ENCODE measurements at regions not wholly inside any gene's neighbourhood (a gene's known extent, or its start where the extent isn't known, plus 50 kb on each side); places are given as distances from the start of the nearest gene placed in this dataset.

- 80% methylated on average over 1 of the region's 7 CpGs for WGBS (ENCODE audit: insufficient coverage, low lambda C conversion rate)
- H3K36me3 ChIP-seq (ENCODE audit: control insufficient read depth, insufficient read depth, low read length), result no peaks in the 10 kb centered on the region
- no peak for DNase-seq
- no peak overlapping the region for H3K4me3 ChIP-seq (ENCODE audit: low read length)
- H3K27ac ChIP-seq (ENCODE audit: low read length), result no peak overlapping the region
- no peaks in the 10 kb centered on the region for H3K9me3 ChIP-seq (ENCODE audit: control insufficient read depth, low read depth, low read length)
- no peaks in the 10 kb centered on the region for H3K4me1 ChIP-seq (ENCODE audit: control insufficient read depth, insufficient read depth, low read length)
- no peaks in the 10 kb centered on the region for H3K27me3 ChIP-seq (ENCODE audit: control insufficient read depth, insufficient read depth, low read length)
These were observed 457.0 kb upstream of the CDH5 start for GRCh38 chr16:65909310-65910050.

GRCh38 chr16:65908568-65908967 lies 457.9 kb upstream of the CDH5 start:
- no peak for DNase-seq
- Histone ChIP-seq H3K27ac (ENCODE audit: low read length) (no peak overlapping the region), H3K4me1 (ENCODE audit: control insufficient read depth, insufficient read depth, low read length) (no peaks in the 10 kb centered on the region), H3K9me3 (ENCODE audit: control insufficient read depth, low read depth, low read length) (no peaks in the 10 kb centered on the region), H3K36me3 (ENCODE audit: control insufficient read depth, insufficient read depth, low read length) (no peaks in the 10 kb centered on the region), H3K27me3 (ENCODE audit: control insufficient read depth, insufficient read depth, low read length) (no peaks in the 10 kb centered on the region), H3K4me3 (ENCODE audit: low read length) (no peak overlapping the region)
- WGBS (ENCODE audit: insufficient coverage, low lambda C conversion rate), result no CpG with 5 or more reads among the region's 3 CpGs

- no peaks in the 10 kb centered on the region for H3K4me1 ChIP-seq (ENCODE audit: control insufficient read depth, insufficient read depth, low read length)
- H3K27ac ChIP-seq (ENCODE audit: low read length), result no peak overlapping the region
- no peaks in the 10 kb centered on the region for H3K36me3 ChIP-seq (ENCODE audit: control insufficient read depth, insufficient read depth, low read length)
- no peaks in the 10 kb centered on the region for H3K27me3 ChIP-seq (ENCODE audit: control insufficient read depth, insufficient read depth, low read length)
- DNase-seq, result no peak
- no CpG with 5 or more reads among the region's 3 CpGs for WGBS (ENCODE audit: insufficient coverage, low lambda C conversion rate)
- no peaks in the 10 kb centered on the region for H3K9me3 ChIP-seq (ENCODE audit: control insufficient read depth, low read depth, low read length)
- H3K4me3 ChIP-seq (ENCODE audit: low read length), result no peak overlapping the region
These were observed 461.2 kb upstream of the CDH5 start for GRCh38 chr16:65905331-65905730.

- no peaks in the 10 kb centered on the region for H3K4me1 ChIP-seq (ENCODE audit: control insufficient read depth, insufficient read depth, low read length)
- H3K36me3 ChIP-seq (ENCODE audit: control insufficient read depth, insufficient read depth, low read length), result no peaks in the 10 kb centered on the region
- H3K27me3 ChIP-seq (ENCODE audit: control insufficient read depth, insufficient read depth, low read length), result no peaks in the 10 kb centered on the region
- no peak overlapping the region for H3K4me3 ChIP-seq (ENCODE audit: low read length)
- H3K27ac ChIP-seq (ENCODE audit: low read length), result no peak overlapping the region
- DNase-seq, result no peak
- no peaks in the 10 kb centered on the region for H3K9me3 ChIP-seq (ENCODE audit: control insufficient read depth, low read depth, low read length)
- WGBS (ENCODE audit: insufficient coverage, low lambda C conversion rate), result no CpG with 5 or more reads among the region's 6 CpGs
These were observed 469.9 kb upstream of the CDH5 start for GRCh38 chr16:65896448-65897153.

GRCh38 chr16:65895906-65896305 lies 470.6 kb upstream of the CDH5 start:
- H3K27ac ChIP-seq (ENCODE audit: low read length), result no peak overlapping the region
- no peaks in the 10 kb centered on the region for H3K9me3 ChIP-seq (ENCODE audit: control insufficient read depth, low read depth, low read length)
- WGBS (ENCODE audit: insufficient coverage, low lambda C conversion rate), result no CpG with 5 or more reads among the region's 1 CpG
- no peaks in the 10 kb centered on the region for H3K4me1 ChIP-seq (ENCODE audit: control insufficient read depth, insufficient read depth, low read length)
- H3K4me3 ChIP-seq (ENCODE audit: low read length), result no peak overlapping the region
- H3K27me3 ChIP-seq (ENCODE audit: control insufficient read depth, insufficient read depth, low read length), result no peaks in the 10 kb centered on the region
- no peaks in the 10 kb centered on the region for H3K36me3 ChIP-seq (ENCODE audit: control insufficient read depth, insufficient read depth, low read length)
- DNase-seq, result no peak

GRCh38 chr16:65895486-65895885 lies 471.0 kb upstream of the CDH5 start:
- no peaks in the 10 kb centered on the region for H3K4me1 ChIP-seq (ENCODE audit: control insufficient read depth, insufficient read depth, low read length)
- no peaks in the 10 kb centered on the region for H3K36me3 ChIP-seq (ENCODE audit: control insufficient read depth, insufficient read depth, low read length)
- no peaks in the 10 kb centered on the region for H3K27me3 ChIP-seq (ENCODE audit: control insufficient read depth, insufficient read depth, low read length)
- no CpG with 5 or more reads among the region's 3 CpGs for WGBS (ENCODE audit: insufficient coverage, low lambda C conversion rate)
- H3K4me3 ChIP-seq (ENCODE audit: low read length), result no peak overlapping the region
- H3K27ac ChIP-seq (ENCODE audit: low read length), result no peak overlapping the region
- no peak for DNase-seq
- H3K9me3 ChIP-seq (ENCODE audit: control insufficient read depth, low read depth, low read length), result no peaks in the 10 kb centered on the region

GRCh38 chr16:65890203-65890602 lies 476.3 kb upstream of the CDH5 start:
- Histone ChIP-seq H3K27me3 (ENCODE audit: control insufficient read depth, insufficient read depth, low read length) (no peaks in the 10 kb centered on the region), H3K9me3 (ENCODE audit: control insufficient read depth, low read depth, low read length) (no peaks in the 10 kb centered on the region), H3K4me3 (ENCODE audit: low read length) (no peak overlapping the region), H3K4me1 (ENCODE audit: control insufficient read depth, insufficient read depth, low read length) (no peaks in the 10 kb centered on the region), H3K27ac (ENCODE audit: low read length) (no peak overlapping the region), H3K36me3 (ENCODE audit: control insufficient read depth, insufficient read depth, low read length) (no peaks in the 10 kb centered on the region)
- DNase-seq, result no peak
- no CpG with 5 or more reads among the region's 4 CpGs for WGBS (ENCODE audit: insufficient coverage, low lambda C conversion rate)

GRCh38 chr16:65889533-65889966 lies 476.9 kb upstream of the CDH5 start:
- no CpG with 5 or more reads among the region's 4 CpGs for WGBS (ENCODE audit: insufficient coverage, low lambda C conversion rate)
- Histone ChIP-seq H3K27me3 (ENCODE audit: control insufficient read depth, insufficient read depth, low read length) (no peaks in the 10 kb centered on the region), H3K4me1 (ENCODE audit: control insufficient read depth, insufficient read depth, low read length) (no peaks in the 10 kb centered on the region), H3K36me3 (ENCODE audit: control insufficient read depth, insufficient read depth, low read length) (no peaks in the 10 kb centered on the region), H3K9me3 (ENCODE audit: control insufficient read depth, low read depth, low read length) (no peaks in the 10 kb centered on the region), H3K27ac (ENCODE audit: low read length) (no peak overlapping the region), H3K4me3 (ENCODE audit: low read length) (no peak overlapping the region)
- DNase-seq, result no peak

- H3K4me1 ChIP-seq (ENCODE audit: control insufficient read depth, insufficient read depth, low read length), result no peaks in the 10 kb centered on the region
- no peaks in the 10 kb centered on the region for H3K9me3 ChIP-seq (ENCODE audit: control insufficient read depth, low read depth, low read length)
- no peak for DNase-seq
- no peak overlapping the region for H3K27ac ChIP-seq (ENCODE audit: low read length)
- H3K4me3 ChIP-seq (ENCODE audit: low read length), result no peak overlapping the region
- 83% methylated on average over 3 of the region's 8 CpGs for WGBS (ENCODE audit: insufficient coverage, low lambda C conversion rate)
- H3K27me3 ChIP-seq (ENCODE audit: control insufficient read depth, insufficient read depth, low read length), result no peaks in the 10 kb centered on the region
- H3K36me3 ChIP-seq (ENCODE audit: control insufficient read depth, insufficient read depth, low read length), result no peaks in the 10 kb centered on the region
These were observed 478.3 kb upstream of the CDH5 start for GRCh38 chr16:65888201-65888600.

- Histone ChIP-seq H3K4me1 (ENCODE audit: control insufficient read depth, insufficient read depth, low read length) (no peaks in the 10 kb centered on the region), H3K4me3 (ENCODE audit: low read length) (no peak overlapping the region), H3K9me3 (ENCODE audit: control insufficient read depth, low read depth, low read length) (no peaks in the 10 kb centered on the region), H3K27ac (ENCODE audit: low read length) (no peak overlapping the region), H3K27me3 (ENCODE audit: control insufficient read depth, insufficient read depth, low read length) (no peaks in the 10 kb centered on the region), H3K36me3 (ENCODE audit: control insufficient read depth, insufficient read depth, low read length) (no peaks in the 10 kb centered on the region)
- no peak for DNase-seq
- no CpG with 5 or more reads among the region's 4 CpGs for WGBS (ENCODE audit: insufficient coverage, low lambda C conversion rate)
These were observed 482.5 kb upstream of the CDH5 start for GRCh38 chr16:65884018-65884417.

- no peaks in the 10 kb centered on the region for H3K9me3 ChIP-seq (ENCODE audit: control insufficient read depth, low read depth, low read length)
- H3K4me3 ChIP-seq (ENCODE audit: low read length), result no peak overlapping the region
- no peaks in the 10 kb centered on the region for H3K4me1 ChIP-seq (ENCODE audit: control insufficient read depth, insufficient read depth, low read length)
- DNase-seq, result no peak
- 60% methylated on average over 1 of the region's 4 CpGs for WGBS (ENCODE audit: insufficient coverage, low lambda C conversion rate)
- no peak overlapping the region for H3K27ac ChIP-seq (ENCODE audit: low read length)
- no peaks in the 10 kb centered on the region for H3K36me3 ChIP-seq (ENCODE audit: control insufficient read depth, insufficient read depth, low read length)
- no peaks in the 10 kb centered on the region for H3K27me3 ChIP-seq (ENCODE audit: control insufficient read depth, insufficient read depth, low read length)
These were observed 488.1 kb upstream of the CDH5 start for GRCh38 chr16:65878347-65878746.

Measured in large intestine (tissue), 3 donors.